HG02571 (cell line): ENCODE measurements at regions not wholly inside any gene's neighbourhood (a gene's known extent, or its start where the extent isn't known, plus 50 kb on each side); places are given as distances from the start of the nearest gene placed in this dataset.
"Not testable (repeated sequence)": the region's sequence is repeated elsewhere in the genome, so short reads cannot be mapped to it uniquely, and the experiment has no call there.

Experiments
- ATAC-seq: cut with Tn5 transposase; IDR thresholded peaks from one replicate; pipeline ENCODE4 v1.9.1; 2021; ENCODE audit warnings: mild to moderate bottlenecking, moderate library complexity; ENCODE audit not compliant: unreplicated experiment

DNA sequence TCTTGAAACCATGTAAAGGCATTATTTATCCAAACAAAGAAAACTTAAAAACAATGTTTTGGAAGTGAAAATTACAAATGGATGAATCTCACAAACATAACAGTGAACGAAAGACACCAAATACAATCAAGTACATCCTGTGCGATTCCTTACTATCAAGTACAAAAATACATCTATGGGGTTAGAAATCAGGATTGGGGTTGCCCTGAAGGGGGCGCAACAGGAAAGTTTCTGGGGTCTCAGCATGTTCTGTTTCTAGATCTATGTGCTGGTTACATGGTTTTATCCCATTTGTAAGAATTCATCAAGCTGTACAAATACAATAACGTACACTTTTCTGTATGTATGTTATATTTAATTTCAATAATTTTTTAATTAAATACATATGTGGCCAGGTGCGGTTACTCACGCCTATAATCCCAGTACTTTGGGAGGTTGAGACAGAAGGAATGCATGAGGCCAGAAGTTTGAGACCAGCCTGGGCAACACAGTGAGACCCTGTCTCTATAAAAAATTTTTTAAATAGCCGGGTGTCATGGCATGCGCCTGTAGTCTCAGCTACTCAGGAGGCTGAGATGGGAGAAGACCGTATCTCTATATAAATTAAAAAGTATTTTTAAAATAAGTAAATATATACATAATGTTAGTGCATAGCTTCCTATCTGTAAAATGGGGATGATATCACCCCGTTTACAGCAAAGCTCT is 121.5 kb upstream of the SOD1 start:
- no peak for ATAC-seq

GRCh38 chr21:31536138-31536537 is 123.4 kb upstream of the SOD1 start:
- no peak for ATAC-seq

GRCh38 chr21:31531967-31532366 is 127.5 kb upstream of the SOD1 start:
- no peak for ATAC-seq

GRCh38 chr21:31530897-31531705 is 128.4 kb upstream of the SOD1 start:
- no peak for ATAC-seq

DNA sequence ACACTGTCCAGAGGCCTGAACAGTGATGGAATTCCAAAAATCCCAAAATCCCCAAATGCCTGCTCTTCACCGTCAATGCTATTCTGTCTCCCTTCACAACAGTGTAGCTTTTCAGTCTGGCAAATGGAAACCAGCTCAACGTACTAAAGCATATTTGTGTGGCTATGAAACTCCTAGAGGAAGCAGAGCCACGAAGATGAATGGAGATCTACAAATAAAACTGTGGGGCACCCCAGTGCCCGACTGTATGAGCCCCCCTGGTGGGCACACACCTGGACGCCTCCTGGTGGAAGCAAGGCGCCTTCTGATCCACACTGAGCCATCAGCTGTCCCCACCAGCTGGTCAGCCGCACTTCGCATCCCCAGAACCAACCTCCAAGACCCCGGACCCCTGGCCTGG is 129.1 kb upstream of the SOD1 start:
- no peak for ATAC-seq

GRCh38 chr21:31529406-31529805 is 130.1 kb upstream of the SOD1 start:
- no peak for ATAC-seq

- no peak for ATAC-seq
These were observed 133.5 kb upstream of the SOD1 start for GRCh38 chr21:31526040-31526439.

DNA sequence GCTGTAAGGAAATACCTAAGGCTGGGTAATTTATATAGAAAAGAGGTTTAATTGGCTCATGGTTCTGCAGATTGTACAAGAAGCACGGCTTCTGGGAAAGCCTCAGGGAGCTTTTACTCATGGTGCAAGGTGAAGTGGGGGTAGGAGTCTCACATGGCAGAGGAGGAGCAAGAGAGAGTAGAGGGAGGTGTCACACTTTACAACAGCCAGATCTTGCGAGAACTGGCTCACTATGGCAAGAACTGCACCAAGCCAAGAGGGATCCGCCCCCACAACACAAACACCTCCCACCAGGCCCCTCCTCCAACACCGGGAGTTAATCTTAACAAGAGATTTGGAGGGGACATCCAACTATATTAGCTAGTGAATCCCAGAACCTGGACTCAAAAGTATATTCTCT is 135.4 kb upstream of the SOD1 start:
- no peak for ATAC-seq

GRCh38 chr21:31521515-31521914 is 138.0 kb upstream of the SOD1 start:
- ATAC-seq: no peak

DNA sequence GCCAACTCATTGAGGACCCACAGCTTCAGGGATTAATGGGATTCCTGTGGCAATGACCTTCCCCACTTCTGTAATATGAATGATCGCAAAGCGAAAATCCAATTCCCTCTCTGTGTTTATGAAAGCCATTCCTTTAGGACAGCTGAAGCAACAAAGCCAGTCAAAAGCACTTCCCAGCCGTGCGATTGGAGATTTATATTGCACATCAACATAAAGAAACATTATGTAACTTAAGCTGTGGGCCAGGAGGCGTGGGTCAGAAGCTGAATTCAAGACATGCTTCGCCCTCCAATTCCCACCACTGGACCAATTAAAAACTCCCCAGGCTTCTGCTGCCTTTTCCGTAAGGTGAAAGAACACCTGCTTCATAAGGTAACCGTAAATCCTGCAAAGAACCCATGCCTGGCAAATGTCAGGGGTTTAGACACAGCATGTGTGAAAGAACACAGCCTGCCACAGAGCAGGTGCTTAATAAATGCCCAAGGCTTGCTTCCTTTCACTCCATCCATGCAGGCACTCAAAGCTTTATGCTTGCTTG is 138.9 kb upstream of the SOD1 start:
- no peak for ATAC-seq

GRCh38 chr21:31518580-31518979 is 140.9 kb upstream of the SOD1 start:
- ATAC-seq: no peak

DNA sequence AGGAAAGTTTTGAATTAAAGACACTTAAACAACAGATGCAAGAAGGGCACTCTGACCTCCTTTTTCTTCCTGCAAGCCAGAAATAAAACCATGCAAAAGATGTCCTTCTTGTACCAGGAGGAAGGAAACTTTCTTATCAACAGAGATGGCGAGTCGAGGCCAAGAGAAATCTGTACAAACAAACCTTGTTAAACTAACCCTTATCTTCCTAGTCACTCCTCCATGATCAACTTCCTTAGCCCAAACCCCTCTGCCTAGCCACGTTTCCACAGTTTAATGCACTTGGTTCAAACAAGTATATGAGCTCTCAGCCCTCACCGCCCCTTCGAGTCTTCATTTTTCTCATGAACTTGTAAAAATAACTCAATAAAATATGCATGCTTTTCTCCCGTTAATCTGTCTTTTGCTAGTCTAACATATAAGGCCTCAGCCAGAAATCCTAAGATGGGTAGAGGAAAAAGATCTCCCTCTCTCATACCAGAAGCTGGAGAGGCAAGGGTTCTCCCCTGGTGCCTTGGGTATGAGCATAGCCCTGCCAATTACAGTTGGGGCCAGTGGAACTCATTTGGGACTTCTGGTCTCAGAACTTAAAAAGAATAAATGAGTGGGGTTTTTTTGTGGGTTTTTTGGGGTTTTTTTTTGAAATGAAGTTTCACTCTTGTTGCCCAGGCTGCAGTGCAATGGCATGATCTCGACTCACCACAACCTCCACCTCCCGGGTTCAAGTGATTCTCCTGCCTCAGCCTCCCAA is 141.7 kb upstream of the SOD1 start:
- ATAC-seq: no peak

DNA sequence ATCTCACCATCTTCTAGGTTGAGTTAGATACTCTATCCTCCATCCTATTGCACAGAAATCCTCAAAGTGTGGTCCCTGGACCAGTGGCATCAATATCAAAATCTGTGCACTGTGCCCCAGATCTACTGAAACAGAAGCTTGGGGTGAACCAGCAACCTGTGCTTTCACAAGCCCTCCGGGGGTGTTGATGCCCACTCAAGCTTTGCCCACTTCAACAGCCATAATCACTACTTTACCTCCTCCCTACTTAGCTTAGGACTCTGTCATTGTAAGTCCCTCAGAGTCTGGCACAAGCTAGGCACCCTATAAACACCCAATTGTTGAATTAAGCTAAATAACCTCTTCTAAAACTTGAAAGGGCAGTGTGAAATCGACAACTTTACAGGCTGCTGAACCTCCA is 144.2 kb upstream of the SOD1 start:
- no peak for ATAC-seq

DNA sequence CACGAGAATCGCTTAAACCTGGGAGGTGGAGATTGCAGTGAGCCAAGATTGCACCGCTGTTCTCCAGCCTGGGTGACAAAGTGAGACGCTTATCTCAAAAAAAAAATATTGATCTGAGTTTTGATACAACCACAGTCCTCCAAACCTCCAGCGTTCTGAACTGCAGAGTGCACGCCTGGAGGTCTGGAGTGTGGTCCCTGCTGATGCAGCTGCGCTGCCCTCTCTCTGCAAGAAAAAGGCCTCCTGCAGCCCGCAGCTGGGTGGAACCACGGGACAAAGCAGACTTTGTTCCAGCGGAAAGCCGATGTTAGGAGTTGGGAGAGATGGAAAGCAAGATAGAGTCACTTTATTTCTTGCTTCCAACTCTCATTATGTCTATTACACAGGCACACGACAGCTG is 144.9 kb upstream of the SOD1 start:
- no peak for ATAC-seq

GRCh38 chr21:31513541-31513940 is 146.0 kb upstream of the SOD1 start:
- ATAC-seq: not testable (repeated sequence)

DNA sequence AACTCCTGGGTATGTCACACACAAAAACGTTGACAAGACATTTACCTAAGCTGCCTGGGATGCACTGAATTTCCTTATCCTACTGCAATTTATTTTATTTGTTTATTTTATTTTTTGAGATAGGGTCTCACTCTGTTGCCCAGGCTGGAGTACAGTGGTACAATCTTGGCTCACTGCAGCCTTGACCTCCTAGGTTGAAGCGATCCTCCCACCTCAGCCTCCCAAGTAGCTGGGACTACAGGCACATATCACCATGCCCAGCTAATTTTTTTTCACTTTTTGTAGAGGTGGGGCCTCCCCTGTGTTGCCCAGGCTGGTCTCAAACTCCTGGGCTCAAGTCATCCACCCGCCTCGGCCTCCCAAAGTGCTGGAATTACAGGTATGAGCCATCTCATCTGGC is 147.5 kb upstream of the SOD1 start:
- not testable (repeated sequence) for ATAC-seq

- ATAC-seq: no peak
These were observed 148.2 kb upstream of the SOD1 start for GRCh38 chr21:31511258-31511657.

- ATAC-seq: no peak
These were observed 150.1 kb upstream of the SOD1 start for GRCh38 chr21:31509194-31510017.

GRCh38 chr21:31505975-31506374 is 153.5 kb upstream of the SOD1 start:
- ATAC-seq: no peak

DNA sequence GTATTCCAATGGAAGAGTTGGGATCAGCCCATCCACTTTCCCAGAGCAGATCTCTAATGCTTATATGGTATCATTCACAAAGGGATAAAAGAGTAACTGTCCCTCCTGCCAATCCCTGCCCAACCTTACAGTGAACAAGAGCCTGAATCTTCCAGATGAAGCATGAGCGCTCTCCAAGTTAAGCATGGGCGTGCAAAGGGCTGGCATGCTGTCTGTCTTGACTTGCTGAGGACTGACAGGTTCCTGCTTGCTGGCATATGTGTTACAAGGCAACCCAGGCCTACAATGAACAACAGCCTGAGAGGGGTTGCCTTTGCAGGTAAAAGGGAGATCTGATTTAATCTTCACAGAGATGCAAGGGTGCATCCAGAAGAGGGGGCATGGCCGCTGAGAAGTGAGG is 155.6 kb upstream of the SOD1 start:
- no peak for ATAC-seq

GRCh38 chr21:31503467-31503866 is 156.0 kb upstream of the SOD1 start:
- no peak for ATAC-seq
